Mesenchymal stem cell (in vitro differentiated cells and primary cell): ENCODE measurements at regions not wholly inside any gene's neighbourhood (a gene's known extent, or its start where the extent isn't known, plus 50 kb on each side); places are given as distances from the start of the nearest gene placed in this dataset.

Experiments
- DNase-seq: peaks from one replicate; pipeline ENCODE4 v3.0.0-alpha.2; 2013
- H2AFZ ChIP-seq: one replicate; pipeline ENCODE4 v1.6.1; 2013; ENCODE audit warnings: low read depth, mild to moderate bottlenecking, control low read depth, inconsistent platforms, low read length, moderate library complexity
- H2AK5ac ChIP-seq: 2 replicates; pipeline ENCODE4 v1.6.1; 2013; ENCODE audit warnings: low read length, moderate library complexity, mild to moderate bottlenecking, inconsistent platforms; ENCODE audit not compliant: severe bottlenecking
- H2BK120ac ChIP-seq: one replicate; pipeline ENCODE4 v1.6.1; 2013; ENCODE audit warnings: low read depth, mild to moderate bottlenecking, inconsistent platforms, low read length, moderate library complexity
- H2BK12ac ChIP-seq, 2 experiments: one replicate each; pipeline ENCODE4 v1.6.1; 2013; ENCODE audit warnings: inconsistent platforms in 2 of 2, low read length in 2 of 2, mild to moderate bottlenecking in 2 of 2, moderate library complexity in 2 of 2, control low read depth in 1 of 2
- H2BK15ac ChIP-seq: one replicate; pipeline ENCODE4 v1.6.1; 2013; ENCODE audit warnings: mild to moderate bottlenecking, low read depth, inconsistent platforms; ENCODE audit not compliant: poor library complexity, severe bottlenecking
- H2BK5ac ChIP-seq: 2 replicates; pipeline ENCODE4 v1.6.1; 2013; ENCODE audit warnings: low read depth, mild to moderate bottlenecking, low read length, control low read depth, inconsistent platforms; ENCODE audit not compliant: poor library complexity, severe bottlenecking
- H3K14ac ChIP-seq, 2 experiments: one replicate each; pipeline ENCODE4 v1.6.1; 2013; ENCODE audit warnings: inconsistent platforms in 2 of 2, low read length in 2 of 2, control low read depth in 1 of 2, mild to moderate bottlenecking in 1 of 2, moderate library complexity in 1 of 2
- H3K18ac ChIP-seq, 2 experiments: one replicate each; pipeline ENCODE4 v1.6.1; 2013; ENCODE audit warnings: inconsistent platforms in 2 of 2, low read length in 2 of 2, control low read depth in 1 of 2, low read depth in 1 of 2, mild to moderate bottlenecking in 1 of 2
- H3K23ac ChIP-seq, 2 experiments: one replicate each; pipeline ENCODE4 v1.6.1; 2013; ENCODE audit warnings: inconsistent platforms in 2 of 2, low read length in 2 of 2, mild to moderate bottlenecking in 2 of 2, moderate library complexity in 2 of 2, control low read depth in 1 of 2
- H3K27ac ChIP-seq: 2 replicates; pipeline ENCODE4 v1.5.1; 2013; ENCODE audit warnings: mild to moderate bottlenecking, moderate library complexity, low read length, control low read depth, inconsistent platforms; ENCODE audit not compliant: poor library complexity, severe bottlenecking
- H3K27me3 ChIP-seq, 2 experiments: 2 replicates each; pipeline versions ENCODE4 v1.6.1 to v1.7.0; 2013; ENCODE audit warnings: low read length in 2 of 2, mild to moderate bottlenecking in 2 of 2, moderate library complexity in 2 of 2, control low read depth in 1 of 2, inconsistent platforms in 1 of 2; ENCODE audit not compliant: control insufficient read depth in 1 of 2, insufficient read depth in 1 of 2
- H3K36me3 ChIP-seq, 2 experiments: 2 replicates each; pipeline versions ENCODE4 v1.6.1 to v1.7.0; 2013; ENCODE audit warnings: low read length in 2 of 2, control low read depth in 1 of 2, inconsistent platforms in 1 of 2, low read depth in 1 of 2, mild to moderate bottlenecking in 1 of 2; ENCODE audit not compliant: insufficient read depth in 2 of 2, control insufficient read depth in 1 of 2
- H3K4ac ChIP-seq, 2 experiments: one replicate each; pipeline ENCODE4 v1.6.1; 2013; ENCODE audit warnings: inconsistent platforms in 2 of 2, low read length in 2 of 2, mild to moderate bottlenecking in 2 of 2, moderate library complexity in 2 of 2, control low read depth in 1 of 2, low read depth in 1 of 2
- H3K4me1 ChIP-seq: 2 replicates; pipeline ENCODE4 v1.6.1; 2013; ENCODE audit warnings: low read depth, low read length, control low read depth; ENCODE audit not compliant: control insufficient read depth, insufficient read depth
- H3K4me2 ChIP-seq: 2 replicates; pipeline ENCODE4 v1.6.1; 2013; ENCODE audit warnings: low read length, mild to moderate bottlenecking, inconsistent platforms; ENCODE audit not compliant: poor library complexity, severe bottlenecking
- H3K4me3 ChIP-seq, 2 experiments: 2 replicates each; pipeline versions ENCODE4 v1.5.1 to v1.7.0; 2013; ENCODE audit warnings: low read length in 2 of 2, mild to moderate bottlenecking in 2 of 2, control low read depth in 1 of 2, low read depth in 1 of 2; ENCODE audit not compliant: insufficient read depth in 1 of 2
- H3K79me1 ChIP-seq: replicated peaks from 2 replicates; pipeline ENCODE4 v1.6.1; 2013; ENCODE audit warnings: mild to moderate bottlenecking, control low read depth, low read length, inconsistent platforms; ENCODE audit not compliant: poor library complexity, severe bottlenecking
- H3K9ac ChIP-seq: 2 replicates; pipeline ENCODE4 v1.7.0; 2013; ENCODE audit warnings: mild to moderate bottlenecking, low read length, moderate library complexity
- H3K9me3 ChIP-seq: 2 replicates; pipeline ENCODE4 v1.7.0; 2013; ENCODE audit warnings: mild to moderate bottlenecking, low read length; ENCODE audit not compliant: control insufficient read depth
- H4K8ac ChIP-seq: one replicate; pipeline ENCODE4 v1.6.1; 2013; ENCODE audit warnings: inconsistent platforms, mild to moderate bottlenecking, low read length, moderate library complexity
- H4K91ac ChIP-seq: one replicate; pipeline ENCODE4 v1.6.1; 2013; ENCODE audit warnings: mild to moderate bottlenecking, low read length, inconsistent platforms
- WGBS: methylation state at CpG from one replicate; pipeline ENCODE4 v1.1.7; 2013; ENCODE audit warnings: mixed read lengths; 5-methylcytosine and 5-hydroxymethylcytosine counted together

DNA sequence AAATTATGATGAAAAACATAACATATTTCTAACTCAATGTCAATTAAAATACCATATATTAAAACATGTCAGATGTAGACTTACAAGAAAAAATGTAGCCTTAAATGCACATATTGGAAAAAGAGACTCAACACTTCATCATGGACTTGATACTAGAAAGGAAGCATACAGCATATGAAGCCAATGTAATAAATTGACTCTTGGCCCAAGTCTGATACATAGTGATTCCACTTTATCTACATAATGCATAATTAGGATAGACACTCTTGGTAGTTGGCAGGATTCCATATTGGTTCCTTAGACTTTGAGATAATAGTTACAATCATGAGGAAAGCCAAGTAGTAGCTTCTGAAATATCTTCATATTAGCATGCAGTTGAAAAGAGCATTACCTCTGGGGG is 1067.0 kb downstream of the PCDH17 start:
- Histone ChIP-seq H3K14ac (no peak overlapping the region), H2AFZ (no peak overlapping the region), H3K27ac (no peak overlapping the region), H3K4me3 (no peak overlapping the region), H2BK12ac (no peak overlapping the region), H3K36me3 (no peaks in the 10 kb centered on the region), H4K8ac (no peak overlapping the region), H2BK120ac (no peak overlapping the region), H3K18ac (no peak overlapping the region), H3K27me3 (no peaks in the 10 kb centered on the region), H3K23ac (no peak overlapping the region), H3K4ac (no peak overlapping the region), H4K91ac (no peak overlapping the region), H3K4me1 (no peaks in the 10 kb centered on the region), H2BK15ac (no peak overlapping the region), H3K4me2 (no peak overlapping the region), H3K9ac (no peak overlapping the region), H2BK5ac (no peak overlapping the region), H3K9me3 (peaks cover 17% of the 10 kb centered on the region), H3K79me1 (no peaks in the 10 kb centered on the region), H2AK5ac (no peak overlapping the region)
- no peak for DNase-seq

GRCh38 chr13:58704953-58705352 is 1073.4 kb downstream of the PCDH17 start:
- WGBS = no CpG with 5 or more reads among the region's 2 CpGs
- H2AFZ ChIP-seq = no peak overlapping the region

GRCh38 chr13:58706421-58706820 is 1074.9 kb downstream of the PCDH17 start:
- no peak for DNase-seq

More at GRCh38 chr13:58704953-58705352, 1073.4 kb downstream of the PCDH17 start:
- Histone ChIP-seq H3K18ac (no peak overlapping the region), H3K4me1 (no peaks in the 10 kb centered on the region), H3K36me3 (no peaks in the 10 kb centered on the region), H3K27ac (no peak overlapping the region), H3K79me1 (no peaks in the 10 kb centered on the region), H4K8ac (no peak overlapping the region), H2BK5ac (no peak overlapping the region), H3K9me3 (peaks cover 10% of the 10 kb centered on the region), H3K4me2 (no peak overlapping the region), H2BK15ac (no peak overlapping the region), H3K9ac (no peak overlapping the region), H4K91ac (no peak overlapping the region), H3K4ac (no peak overlapping the region), H2AK5ac (no peak overlapping the region), H3K4me3 (no peak overlapping the region), H3K27me3 (no peaks in the 10 kb centered on the region), H3K14ac (no peak overlapping the region), H3K23ac (no peak overlapping the region), H2BK120ac (no peak overlapping the region), H2BK12ac (no peak overlapping the region)
- no peak for DNase-seq

GRCh38 chr13:58712191-58712590 is 1080.6 kb downstream of the PCDH17 start:
- Histone ChIP-seq H4K91ac (no peak overlapping the region), H3K9me3 (peaks cover 18% of the 10 kb centered on the region), H2AK5ac (no peak overlapping the region), H2AFZ (no peak overlapping the region), H3K4me1 (no peaks in the 10 kb centered on the region), H3K18ac (no peak overlapping the region), H4K8ac (no peak overlapping the region), H3K4me2 (no peak overlapping the region), H2BK15ac (no peak overlapping the region), H3K4ac (no peak overlapping the region), H3K9ac (no peak overlapping the region), H2BK5ac (no peak overlapping the region), H2BK12ac (no peak overlapping the region), H3K23ac (no peak overlapping the region), H3K36me3 (no peaks in the 10 kb centered on the region), H3K27me3 (no peaks in the 10 kb centered on the region), H2BK120ac (no peak overlapping the region), H3K79me1 (no peaks in the 10 kb centered on the region), H3K4me3 (no peak overlapping the region), H3K27ac (no peak overlapping the region), H3K14ac (no peak overlapping the region)
- WGBS = 94% methylated on average over 6 of the region's 8 CpGs
- no peak for DNase-seq

More at GRCh38 chr13:58706421-58706820, 1074.9 kb downstream of the PCDH17 start:
- no peak overlapping the region for H4K91ac ChIP-seq
- H3K14ac ChIP-seq = no peak overlapping the region
- H3K4me1 ChIP-seq = no peaks in the 10 kb centered on the region
- H3K18ac ChIP-seq = no peak overlapping the region
- H3K9me3 ChIP-seq = peaks cover 17% of the 10 kb centered on the region
- H2BK5ac ChIP-seq = no peak overlapping the region
- no peaks in the 10 kb centered on the region for H3K27me3 ChIP-seq
- no peak overlapping the region for H2AK5ac ChIP-seq
- H3K36me3 ChIP-seq = no peaks in the 10 kb centered on the region
- H2AFZ ChIP-seq = no peak overlapping the region
- H3K23ac ChIP-seq = no peak overlapping the region
- H3K79me1 ChIP-seq = no peaks in the 10 kb centered on the region
- H3K4ac ChIP-seq = no peak overlapping the region
- WGBS = 95% methylated on average over 2 of the region's 2 CpGs
- H3K9ac ChIP-seq = no peak overlapping the region
- H4K8ac ChIP-seq = no peak overlapping the region
- no peak overlapping the region for H3K27ac ChIP-seq
- H2BK120ac ChIP-seq = no peak overlapping the region
- H3K4me2 ChIP-seq = no peak overlapping the region
- no peak overlapping the region for H3K4me3 ChIP-seq
- no peak overlapping the region for H2BK15ac ChIP-seq
- H2BK12ac ChIP-seq = no peak overlapping the region
